A172 (cell line): ENCODE measurements at regions not wholly inside any gene's neighbourhood (a gene's known extent, or its start where the extent isn't known, plus 50 kb on each side); places are given as distances from the start of the nearest gene placed in this dataset.
A peak's percentile ranks its signal among the peaks of the same experiment; 100 is the strongest.

Experiments used
- DNase-seq: peaks from one replicate; pipeline ENCODE4 v3.0.0-alpha.2; 2015; ENCODE audit warnings: low spot score

DNA sequence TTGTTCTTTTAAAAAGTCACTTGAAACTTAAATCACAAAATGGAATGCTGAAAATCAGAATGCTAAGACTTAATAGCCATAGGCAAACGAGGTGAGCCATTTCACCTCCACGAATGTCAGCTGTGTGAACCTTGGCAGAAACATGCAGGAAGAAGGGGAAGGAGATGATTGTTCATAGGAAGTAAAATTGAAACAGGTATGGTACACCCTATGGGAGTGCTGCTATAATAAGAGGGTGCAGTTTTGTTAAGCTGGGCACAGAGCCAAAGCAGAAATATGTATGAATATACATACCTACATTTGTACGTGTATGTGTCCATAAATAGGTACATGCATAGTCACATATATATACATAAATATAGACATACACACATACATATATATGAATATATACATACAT lies 51.0 kb upstream of the SPINK5 start:
- no peak for DNase-seq

DNA sequence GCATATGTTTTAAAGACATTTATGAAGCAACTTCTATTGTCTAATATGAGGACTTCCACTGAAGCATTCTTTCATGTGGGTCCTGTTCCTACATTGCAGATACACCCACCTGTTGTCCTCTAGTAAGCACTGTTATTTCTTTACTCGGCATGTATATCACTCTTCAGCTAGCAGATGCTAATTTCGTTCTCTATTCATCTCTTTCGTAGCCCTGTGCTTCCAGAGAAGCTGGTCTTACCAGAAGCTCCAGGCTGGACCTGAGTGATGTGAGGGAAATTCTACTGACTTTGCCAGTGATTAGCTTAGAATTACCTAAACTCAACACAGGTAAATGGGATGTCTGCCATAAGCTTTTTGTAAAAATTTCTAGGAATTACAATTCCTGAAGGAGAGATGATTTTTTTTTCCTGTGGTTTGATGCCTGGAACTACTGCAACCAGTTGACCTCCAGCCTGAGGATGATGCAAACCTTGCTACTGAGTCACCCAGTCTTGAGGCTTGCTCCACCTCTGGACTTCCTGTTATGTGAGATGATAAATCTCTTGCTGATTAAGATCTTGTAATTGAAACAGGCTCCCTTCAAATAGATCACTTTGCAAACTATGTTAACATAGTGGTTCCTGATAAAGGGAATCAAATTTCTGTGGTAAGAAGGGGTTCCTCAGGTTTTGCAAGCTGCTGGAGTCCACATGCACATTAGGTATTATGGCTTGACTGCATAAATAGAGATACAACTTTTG lies 52.2 kb upstream of the SPINK5 start:
- peak; percentile 89 for DNase-seq

DNA sequence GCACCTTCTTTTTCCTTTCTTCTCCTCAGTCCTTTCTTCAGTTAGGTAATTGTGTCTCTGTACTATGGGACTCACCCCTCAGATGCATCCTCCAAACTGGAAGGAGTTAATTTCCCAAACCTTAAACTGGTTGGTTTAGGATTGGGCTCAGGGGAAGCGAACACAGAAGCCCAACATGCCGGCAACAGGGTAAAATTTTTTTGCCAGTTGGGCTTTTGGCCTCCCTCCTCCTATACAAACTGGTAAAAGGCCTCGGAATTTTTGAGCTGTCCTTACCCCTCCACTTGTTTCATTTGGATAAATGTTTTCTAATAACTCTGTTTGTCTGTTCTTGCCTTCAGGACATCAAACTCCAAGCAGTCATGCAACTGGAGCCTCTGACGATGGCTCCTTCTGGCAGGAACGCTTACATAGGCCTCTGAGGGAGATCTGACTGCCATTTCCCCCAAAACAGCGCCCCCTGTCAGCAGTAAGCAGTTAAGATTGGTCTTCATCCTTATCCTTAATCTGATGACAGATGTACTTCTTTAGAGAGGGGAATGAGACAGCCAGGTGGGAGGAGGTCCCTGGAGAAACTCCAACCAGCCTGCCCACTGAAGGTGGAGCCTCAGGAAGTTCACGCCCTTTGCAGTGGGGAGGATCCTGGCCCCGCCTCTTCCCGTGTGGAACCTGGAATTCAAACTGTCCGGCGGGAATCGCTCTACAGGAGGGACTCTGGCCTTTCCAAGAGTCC lies 57.8 kb upstream of the SPINK5 start:
- DNase-seq = no peak

DNA sequence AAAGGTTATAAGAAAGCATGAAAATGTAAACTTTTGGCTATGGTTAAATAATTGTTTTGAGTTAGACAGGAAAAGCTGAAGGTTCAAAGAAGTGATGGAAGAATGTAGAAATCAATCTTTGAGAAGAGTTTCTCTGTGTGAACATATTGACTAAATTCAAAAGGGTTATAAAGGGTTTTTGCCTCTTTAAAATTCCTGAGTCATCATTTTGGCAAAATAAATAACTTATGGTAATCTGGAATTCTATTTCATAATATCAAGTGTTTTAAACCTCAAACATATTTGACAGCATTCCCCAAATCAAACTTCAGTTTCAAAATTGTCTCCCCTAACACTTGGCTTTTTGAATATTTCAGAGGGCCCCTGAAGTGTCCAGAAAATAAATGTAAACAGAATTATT lies 60.6 kb upstream of the SPINK5 start:
- DNase-seq = no peak

DNA sequence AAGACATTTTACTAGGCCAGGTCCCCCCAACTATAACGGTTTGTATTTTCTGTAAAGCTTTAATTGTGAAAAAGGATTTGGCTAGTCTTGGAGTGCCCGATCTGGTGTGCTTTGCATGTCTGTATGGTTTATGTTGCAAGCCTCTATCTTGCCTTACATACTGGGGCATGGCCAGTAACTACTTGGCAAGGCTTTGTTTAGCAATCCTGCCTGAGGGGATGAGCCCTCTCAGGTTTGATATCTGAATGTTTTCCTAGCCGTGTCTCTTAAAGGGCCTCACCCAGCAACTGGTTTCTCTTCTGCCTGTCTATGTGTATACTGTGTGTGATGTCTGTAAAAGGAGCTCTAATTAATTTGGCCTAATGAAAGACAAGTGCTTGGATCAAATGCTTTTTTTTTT lies 61.3 kb upstream of the SPINK5 start:
- no peak for DNase-seq

DNA sequence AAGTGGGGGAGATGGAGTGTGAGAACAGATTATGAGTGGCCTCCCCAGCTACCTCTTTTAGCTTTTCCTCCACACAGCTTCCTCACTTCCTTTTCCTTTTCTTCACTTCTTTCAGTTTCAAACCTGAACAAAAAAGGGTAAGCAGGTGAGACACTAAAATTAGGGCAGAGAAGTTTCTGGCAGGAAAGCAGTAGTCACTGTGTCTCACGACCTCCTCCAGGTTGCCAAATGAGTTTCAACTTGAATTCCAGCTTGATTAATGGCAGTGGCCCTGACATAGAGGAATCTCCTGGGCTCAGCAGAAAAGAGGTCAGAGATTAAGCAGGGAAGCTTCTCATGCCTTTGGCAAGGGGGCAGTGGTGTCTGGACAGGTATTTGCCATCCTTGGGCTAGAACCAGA lies 63.7 kb upstream of the SPINK5 start:
- DNase-seq = no peak

DNA sequence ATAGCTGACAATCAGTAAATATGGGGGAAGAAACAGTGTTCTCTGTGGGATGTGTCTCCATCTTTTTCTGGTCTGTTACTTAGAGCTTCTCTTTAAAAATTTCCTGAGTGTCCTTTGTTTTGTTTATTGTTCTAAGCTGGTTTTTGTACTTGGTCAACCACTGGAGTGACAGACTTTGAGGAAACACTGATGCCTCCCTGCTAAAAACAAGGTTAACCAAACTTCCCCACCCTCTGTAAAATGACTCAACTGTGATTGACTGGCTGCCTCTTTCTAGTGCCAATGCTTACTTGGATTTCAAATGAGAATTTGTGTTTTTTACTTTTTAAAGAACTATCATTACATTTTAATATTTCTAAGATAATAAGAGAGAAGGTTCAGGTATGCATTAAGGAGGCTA lies 65.1 kb upstream of the SPINK5 start:
- no peak for DNase-seq

DNA sequence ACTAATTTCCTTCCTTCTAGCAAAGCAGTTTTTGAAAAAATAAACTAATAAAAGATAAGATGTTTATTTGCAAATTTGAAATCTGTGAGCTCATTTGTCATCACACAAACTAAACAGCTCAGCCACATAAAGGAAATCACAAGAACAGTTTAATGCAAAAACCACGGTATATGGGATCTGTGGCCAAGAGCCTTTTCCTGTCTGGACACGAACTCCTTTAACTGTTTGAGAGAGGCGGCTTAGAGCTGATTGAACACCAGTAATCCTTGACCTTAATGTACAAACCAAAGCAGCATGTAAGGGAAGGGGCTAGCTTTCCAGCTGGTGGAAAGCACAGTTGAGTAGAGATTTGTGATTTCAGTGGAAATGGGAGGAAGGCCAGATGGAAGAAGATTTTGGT lies 66.3 kb upstream of the SPINK5 start:
- no peak for DNase-seq

DNA sequence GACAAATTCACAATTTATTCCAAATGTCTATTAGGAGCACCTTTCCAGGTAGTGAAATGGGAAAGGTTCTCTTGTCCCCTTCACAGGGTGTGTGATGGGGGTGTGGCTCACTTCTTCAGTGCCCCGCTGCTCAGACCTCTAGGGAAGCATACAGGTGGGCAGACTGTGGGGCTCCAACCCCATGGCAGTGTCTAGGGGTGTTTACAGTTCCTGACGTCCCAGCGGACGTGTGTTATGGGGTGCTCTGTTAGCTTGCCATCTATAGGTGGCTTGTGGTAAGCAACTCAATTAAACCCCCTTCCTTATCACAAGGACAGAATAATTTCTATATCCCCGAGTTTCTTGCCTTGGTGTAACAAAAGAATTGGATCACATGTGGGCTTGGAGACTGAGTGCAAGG lies 67.4 kb upstream of the SPINK5 start:
- no peak for DNase-seq

DNA sequence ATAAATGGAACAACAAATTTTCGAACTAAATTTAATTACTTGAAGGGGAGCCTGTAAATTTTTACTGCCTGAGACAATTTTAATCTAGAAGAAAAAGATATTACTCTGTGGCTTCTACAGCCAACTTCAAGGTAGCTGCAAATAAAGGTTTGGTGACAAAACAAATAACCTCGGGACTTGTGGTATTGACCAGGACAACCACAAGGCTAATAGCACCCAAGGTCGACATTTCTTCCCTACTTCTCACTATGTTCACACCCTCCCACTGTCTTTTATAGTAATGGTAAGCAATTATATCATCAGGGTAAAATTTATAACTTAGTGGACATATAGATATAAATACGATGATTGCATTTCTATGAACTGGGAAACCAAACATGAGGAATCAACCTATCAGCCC lies 67.9 kb upstream of the SPINK5 start:
- DNase-seq = no peak

DNA sequence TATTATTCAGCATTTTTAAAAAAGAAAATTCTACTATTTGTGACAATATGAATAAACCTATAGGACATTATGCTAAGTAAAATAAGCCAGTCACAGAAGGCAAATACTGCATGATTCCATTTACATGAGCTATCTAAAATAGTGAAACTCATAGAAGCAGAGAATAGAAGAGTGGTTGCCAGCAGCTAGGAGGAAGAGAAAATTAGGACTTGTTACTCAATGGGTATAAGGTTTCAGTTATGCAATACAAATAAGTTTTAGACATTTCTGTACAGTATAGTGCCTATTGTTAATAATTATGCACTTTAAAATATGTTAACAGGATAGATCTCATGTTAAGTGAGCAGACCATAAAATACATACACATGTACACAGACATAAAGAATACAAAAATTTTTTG lies 73.8 kb upstream of the SPINK5 start:
- DNase-seq = no peak

DNA sequence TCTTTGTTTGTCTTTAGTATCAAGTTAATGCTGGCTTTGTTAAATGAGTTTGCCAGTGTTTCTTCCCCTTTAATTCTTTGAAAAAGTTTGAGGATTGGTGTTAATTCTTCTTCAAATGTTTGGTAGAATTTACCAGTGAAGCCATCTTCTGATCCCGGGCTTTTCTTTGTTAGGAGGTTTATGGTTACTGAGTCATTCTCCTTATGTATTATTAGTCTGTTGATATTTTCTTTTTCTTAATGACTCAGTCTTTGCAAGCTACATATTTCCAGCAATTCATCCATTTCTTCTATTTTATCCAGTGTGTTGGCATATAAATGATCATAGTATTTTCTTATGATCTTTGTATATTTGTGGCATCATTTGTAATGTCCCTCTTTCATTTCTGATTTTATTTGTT lies 74.5 kb upstream of the SPINK5 start:
- no peak for DNase-seq

DNA sequence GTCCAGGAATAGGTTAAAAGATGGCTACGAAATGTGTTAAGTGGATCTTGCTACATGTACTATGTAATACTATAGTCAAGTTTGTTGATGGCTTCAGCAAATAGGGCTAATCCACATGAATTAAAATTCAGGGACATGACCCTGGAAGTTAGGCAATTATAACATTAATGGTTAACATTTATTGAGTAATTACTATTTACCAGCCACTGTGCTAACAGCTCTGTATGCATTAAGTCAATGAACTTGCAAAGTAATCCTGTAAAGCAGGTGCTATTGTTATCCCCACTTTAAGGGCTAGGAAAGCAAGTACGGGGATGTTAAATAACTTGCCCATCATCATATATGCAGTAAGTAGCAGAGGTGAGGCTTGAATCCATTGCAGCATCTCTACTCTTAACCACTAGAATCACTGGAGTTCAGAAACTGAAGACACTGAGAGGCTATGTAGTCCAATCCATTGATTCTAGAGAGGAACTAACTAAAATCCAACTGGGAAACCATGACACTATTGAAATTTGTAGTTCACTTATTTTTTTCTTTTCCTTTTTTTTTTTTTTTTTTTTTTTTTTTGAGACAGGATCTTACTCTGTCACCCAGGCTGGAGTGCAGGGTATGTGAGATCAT lies 77.5 kb upstream of the SPINK5 start:
- DNase-seq = no peak

DNA sequence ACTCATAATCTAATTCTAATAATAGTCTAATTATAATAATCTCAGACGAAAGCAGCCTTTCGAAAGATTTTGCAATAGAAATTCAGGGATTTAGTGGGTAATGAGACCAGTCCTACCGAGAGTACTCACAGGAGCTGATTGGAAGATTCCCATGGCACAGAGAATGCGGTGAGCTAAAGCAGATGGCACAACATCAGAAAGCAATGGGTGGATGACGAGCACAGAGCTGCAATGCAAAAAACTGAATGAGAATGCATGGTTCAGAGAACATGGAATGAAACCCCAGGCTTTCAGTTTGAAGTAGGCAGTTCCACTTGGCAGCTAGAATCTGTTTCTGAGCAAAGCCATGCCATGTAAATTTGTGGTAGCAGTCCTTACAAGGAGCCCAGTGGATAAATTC lies 78.2 kb upstream of the SPINK5 start:
- DNase-seq = no peak

DNA sequence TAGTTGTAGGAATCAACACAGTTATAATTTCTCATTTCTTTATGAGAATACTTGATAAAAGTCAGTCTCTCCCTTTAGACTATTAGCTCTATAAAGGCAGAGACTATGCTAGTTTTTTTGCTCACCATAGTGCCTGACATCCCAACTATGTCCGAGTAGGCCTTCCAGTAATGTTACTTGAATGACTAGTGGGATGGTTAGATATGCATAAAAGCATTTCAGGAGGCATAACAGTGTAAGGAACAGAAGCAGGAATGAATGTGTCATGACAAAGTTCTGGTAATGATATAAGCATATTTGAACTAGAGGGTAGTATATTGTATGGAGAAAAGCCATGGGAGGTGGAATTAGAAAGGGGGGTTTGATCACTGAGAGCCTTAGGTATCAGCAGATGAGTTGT lies 77.4 kb upstream of the C5orf46 start:
- DNase-seq = no peak

DNA sequence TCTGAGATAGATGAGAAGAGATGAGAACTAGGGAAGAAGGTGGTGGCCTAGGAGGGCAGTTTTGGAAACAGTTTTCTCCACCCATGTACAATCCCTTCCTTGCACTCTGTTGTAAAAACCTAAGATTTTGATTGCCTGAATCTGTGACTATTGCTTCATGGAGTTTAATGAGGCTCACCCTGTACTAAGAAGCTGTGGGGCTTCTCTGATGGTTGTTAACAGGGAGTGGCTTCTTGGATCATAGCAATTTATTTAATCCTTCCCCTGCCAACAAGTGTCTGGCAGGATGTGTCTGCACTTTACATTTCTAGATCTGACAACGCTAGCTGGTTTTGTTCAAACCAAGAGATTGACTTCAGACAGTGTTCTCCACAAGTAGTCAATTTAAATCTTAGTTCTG lies 74.7 kb upstream of the C5orf46 start:
- DNase-seq = no peak

DNA sequence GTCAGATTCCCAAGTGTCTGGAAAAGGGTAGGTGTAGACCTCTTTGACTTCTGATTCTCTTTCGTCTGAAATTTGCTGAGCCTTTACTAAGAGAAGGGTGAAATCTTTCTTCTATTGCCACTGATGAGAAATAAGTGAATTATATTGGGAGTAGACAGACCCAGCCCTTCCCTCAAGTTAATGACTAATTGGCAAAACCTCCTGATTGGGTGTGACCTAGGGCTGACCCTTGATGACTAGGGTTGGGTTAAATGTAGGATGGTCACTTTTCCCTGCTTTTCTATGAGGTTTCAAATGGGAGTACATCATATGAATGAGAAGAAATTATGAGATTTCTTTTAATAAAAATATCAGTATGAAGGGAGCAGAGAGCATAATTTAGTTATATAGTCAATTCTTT lies 73.4 kb upstream of the C5orf46 start:
- DNase-seq = no peak

DNA sequence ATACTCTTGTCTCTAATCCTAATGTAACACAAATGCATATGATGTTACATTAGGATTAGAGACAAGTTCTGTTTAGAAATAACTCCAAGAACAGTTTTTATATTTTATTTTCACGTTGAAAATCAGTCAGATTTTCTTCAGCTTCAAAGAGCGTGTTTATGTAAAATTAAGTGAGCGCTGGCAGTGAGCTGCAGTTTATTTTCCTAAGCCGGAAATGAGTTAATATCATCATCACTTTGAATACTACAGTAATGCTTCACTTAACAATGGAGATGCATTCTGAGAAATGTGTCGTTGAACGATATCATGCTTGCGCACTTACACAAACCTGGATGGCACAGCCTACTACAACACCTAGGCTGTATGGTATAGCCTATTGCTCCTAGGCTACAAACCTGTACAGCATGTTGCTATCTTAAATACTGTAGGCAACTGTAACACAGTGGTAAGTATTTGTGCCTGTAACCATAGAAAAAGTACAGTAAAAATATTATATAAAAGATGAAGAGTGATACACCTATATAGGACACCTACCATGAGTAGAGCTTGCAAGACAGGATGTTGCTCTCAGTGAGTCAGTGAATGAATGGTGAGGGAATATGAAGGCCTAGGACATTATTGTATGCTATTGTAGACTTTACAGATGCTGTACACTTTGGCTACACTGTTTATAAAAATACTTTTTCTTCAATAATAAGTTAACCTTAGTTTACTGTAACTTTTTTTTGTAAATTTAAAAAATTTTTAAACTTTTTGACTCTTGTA lies 65.9 kb upstream of the C5orf46 start:
- DNase-seq = no peak

DNA sequence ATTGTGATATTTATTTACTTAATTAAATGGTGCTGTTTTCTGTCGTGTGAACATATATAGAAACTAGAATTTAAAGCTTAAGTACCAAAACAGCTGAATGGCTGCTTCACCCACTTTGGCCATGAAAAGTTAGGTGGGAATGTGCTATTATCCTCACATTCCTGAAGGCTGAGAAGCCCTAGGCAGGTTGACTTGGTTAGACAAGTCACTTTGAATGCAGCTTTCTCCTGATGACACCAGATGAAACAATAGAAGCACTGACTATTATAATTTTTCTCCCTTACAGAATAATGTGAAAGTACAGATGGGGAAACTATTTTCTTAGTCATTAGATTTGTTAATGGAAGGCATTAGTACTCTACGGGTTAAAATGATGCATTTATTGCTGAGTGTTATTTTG lies 65.1 kb upstream of the C5orf46 start:
- no peak for DNase-seq

DNA sequence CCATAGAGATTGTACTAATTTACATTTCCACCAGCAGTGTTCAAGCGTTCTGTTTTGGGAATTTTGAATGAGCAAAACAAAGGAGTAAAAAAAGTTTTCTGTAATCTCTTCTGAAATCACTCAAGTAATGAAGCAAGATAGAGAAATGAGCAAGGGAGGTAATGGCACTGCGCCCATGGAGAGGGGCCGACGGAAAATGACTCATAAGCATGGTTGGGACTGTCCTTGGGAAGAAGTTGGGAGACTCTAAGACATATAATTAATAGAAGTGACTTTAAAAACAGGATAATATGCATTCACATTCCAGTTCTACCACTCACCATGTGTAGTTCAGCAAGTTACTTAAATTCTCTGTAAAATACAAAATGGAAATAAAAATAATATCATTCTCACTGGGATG lies 62.5 kb upstream of the C5orf46 start:
- DNase-seq = peak; percentile 72

DNA sequence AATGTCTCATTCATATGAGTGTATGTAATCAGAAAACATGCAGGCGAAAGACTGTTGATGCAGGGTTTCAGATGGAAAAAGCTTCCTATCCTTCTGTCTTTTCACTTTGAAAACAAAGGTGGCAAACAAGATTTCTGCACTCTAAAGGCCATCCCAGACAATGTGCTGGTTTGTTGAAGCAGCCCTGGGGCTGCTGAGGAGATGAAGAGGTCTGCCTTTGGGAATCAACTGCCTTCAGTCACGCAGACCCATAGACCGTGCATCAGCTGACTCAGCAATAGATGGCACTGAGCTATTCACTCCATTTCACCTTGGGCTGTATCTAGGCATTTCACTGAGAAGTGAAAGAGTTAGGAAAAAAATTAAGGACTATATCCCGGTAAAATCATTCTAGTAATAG lies 60.5 kb upstream of the C5orf46 start:
- DNase-seq = no peak

DNA sequence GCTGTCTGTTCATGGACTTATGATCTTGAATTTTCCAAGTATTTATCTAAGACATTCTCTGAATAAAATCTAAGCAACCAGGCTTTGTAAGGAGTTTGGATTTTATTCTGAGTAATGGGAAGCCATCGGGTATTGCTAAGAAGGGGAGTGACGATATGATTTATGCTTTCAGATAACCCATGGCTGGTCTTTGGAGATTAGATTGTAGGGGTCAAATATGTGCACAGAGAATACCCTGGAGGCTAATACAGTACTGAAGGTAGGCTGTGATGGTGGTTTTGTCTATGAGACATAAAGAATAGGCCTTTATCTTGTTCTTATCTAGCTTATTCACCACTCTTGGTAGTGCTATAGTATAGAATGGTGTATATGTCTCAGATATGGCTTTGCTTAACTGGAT lies 60.0 kb upstream of the C5orf46 start:
- no peak for DNase-seq

DNA sequence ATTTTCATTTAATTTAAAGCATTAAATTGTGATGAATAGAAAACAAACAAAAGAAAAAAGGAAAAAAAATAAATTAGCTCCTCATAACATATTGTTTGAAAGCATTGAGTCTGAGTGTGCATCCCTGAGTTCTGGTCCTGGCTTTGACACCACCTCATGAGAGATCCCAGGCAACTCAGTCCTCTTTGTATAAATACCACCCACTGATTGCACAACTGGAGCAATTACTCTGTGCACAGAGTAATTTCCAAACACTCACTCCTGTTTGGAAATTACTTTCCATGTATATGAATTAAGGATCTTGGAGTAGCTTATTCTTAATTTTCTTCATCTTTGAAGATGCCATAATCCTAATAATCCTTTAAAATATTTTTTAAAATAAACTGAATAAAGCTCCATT lies 59.4 kb upstream of the C5orf46 start:
- DNase-seq = no peak
